T-helper 1 cell treated with Interleukin-12 subunit alpha and Interleukin-12 subunit beta and Interleukin-4 antibody, amounts not matched to agents 30 ng/mL and 1 ng/mL, for 36 hours (primary cell): ENCODE measurements at regions not wholly inside any gene's neighbourhood (a gene's known extent, or its start where the extent isn't known, plus 50 kb on each side); places are given as distances from the start of the nearest gene placed in this dataset.
"Not testable (repeated sequence)": the region's sequence is repeated elsewhere in the genome, so short reads cannot be mapped to it uniquely, and the experiment has no call there.

ENCODE experiments used
- intact Hi-C: fragments of 100-400 bp; cut with micrococcal nuclease; formaldehyde crosslinking; loops from one replicate; pipeline ENCODE4 v1.15.1; 2024

- intact Hi-C loops = no loop called here
Observed at GRCh38 chr14:95818581-95818980, 58.1 kb upstream of the TUNAR start.

- intact Hi-C loops = no loop called here
Observed at GRCh38 chr14:95817271-95817670, 59.4 kb upstream of the TUNAR start.

- intact Hi-C loops = no loop called here
Observed at GRCh38 chr14:95816539-95816938, 60.1 kb upstream of the TUNAR start.

GRCh38 chr14:95815226-95815690 is 61.4 kb upstream of the TUNAR start:
- intact Hi-C loops = no loop called here

- intact Hi-C loops = no loop called here
Observed at GRCh38 chr14:95814363-95815225, 62.0 kb upstream of the TUNAR start.

GRCh38 chr14:95811813-95812212 is 64.8 kb upstream of the TUNAR start:
- intact Hi-C loops = no loop called here

GRCh38 chr14:95808371-95808770 is 68.3 kb upstream of the TUNAR start:
- intact Hi-C loops = no loop called here

- intact Hi-C loops = no loop called here
Observed at GRCh38 chr14:95796788-95797187, 79.8 kb upstream of the TUNAR start.

- intact Hi-C loops = no loop called here
Observed at GRCh38 chr14:95787941-95788340, 74.0 kb upstream of the TCL1A start.

GRCh38 chr14:95786566-95786965 is 72.6 kb upstream of the TCL1A start:
- intact Hi-C loops = no loop called here

- intact Hi-C loops = no loop called here
Observed at GRCh38 chr14:95784137-95784536, 70.2 kb upstream of the TCL1A start.

GRCh38 chr14:95776798-95777534 is 63.0 kb upstream of the TCL1A start:
- intact Hi-C loops = loop anchor here (10.0 kb wide), 1 partner anchor 332 kb away; no protein-coding TSS in a partner anchor

GRCh38 chr14:95774265-95775160 is 60.6 kb upstream of the TCL1A start:
- intact Hi-C loops = loop anchor here (1.0 to 10.0 kb wide), 2 partner anchors 213 to 330 kb away; no protein-coding TSS in a partner anchor

GRCh38 chr14:95770777-95771176 is 56.9 kb upstream of the TCL1A start:
- intact Hi-C loops = loop anchor here (10.0 kb wide), 1 partner anchor 326 kb away; no protein-coding TSS in a partner anchor

- intact Hi-C loops = loop anchor here (10.0 kb wide), 1 partner anchor 325 kb away; no protein-coding TSS in a partner anchor
Observed at GRCh38 chr14:95769976-95770375, 56.1 kb upstream of the TCL1A start.

GRCh38 chr14:95769431-95769830 is 55.5 kb upstream of the TCL1A start:
- intact Hi-C loops = not testable (repeated sequence)

GRCh38 chr14:95765051-95765450 is 51.1 kb upstream of the TCL1A start:
- intact Hi-C loops = no loop called here

- intact Hi-C loops = no loop called here
Observed at GRCh38 chr14:95763875-95764274, 50.0 kb upstream of the TCL1A start.
